ENCODE measurements at regions not wholly inside any gene's neighbourhood (a gene's known extent, or its start where the extent isn't known, plus 50 kb on each side); places are given as distances from the start of the nearest gene placed in this dataset.
A peak's percentile ranks its signal among the peaks of the same experiment; 100 is the strongest.
"Not testable (repeated sequence)": the region's sequence is repeated elsewhere in the genome, so short reads cannot be mapped to it uniquely, and the experiment has no call there.

- TF ChIP-seq ZFX (IDR thresholded peaks at IDR 0.05), result no peak
- TF ChIP-seq CTCF (conservative IDR thresholded peaks at IDR 0.05), result no peak
- H3K27ac ChIP-seq, result no peak overlapping the region
Measured at GRCh38 chr20:16810216-16810615, 62.1 kb downstream of the OTOR start.

- no peak overlapping the region for H3K27ac ChIP-seq
- TF ChIP-seq ZFX (IDR thresholded peaks at IDR 0.05), result no peak
- TF ChIP-seq CTCF (conservative IDR thresholded peaks at IDR 0.05), result no peak
Measured at GRCh38 chr20:16816192-16816591, 68.0 kb downstream of the OTOR start.

GRCh38 chr20:16819483-16819882 is 71.3 kb downstream of the OTOR start:
- no peak overlapping the region for H3K27ac ChIP-seq
- no peak for TF ChIP-seq CTCF (conservative IDR thresholded peaks at IDR 0.05)
- no peak for TF ChIP-seq ZFX (IDR thresholded peaks at IDR 0.05)

GRCh38 chr20:16821211-16822089 is 73.3 kb downstream of the OTOR start:
- no peak overlapping the region for H3K27ac ChIP-seq
- TF ChIP-seq CTCF (conservative IDR thresholded peaks at IDR 0.05) (peak; percentile 94), ZFX (IDR thresholded peaks at IDR 0.05) (no peak)

- TF ChIP-seq ZFX (IDR thresholded peaks at IDR 0.05) (no peak), CTCF (conservative IDR thresholded peaks at IDR 0.05) (no peak)
- no peak overlapping the region for H3K27ac ChIP-seq
Measured at GRCh38 chr20:16824664-16825063, 76.5 kb downstream of the OTOR start.

- H3K27ac ChIP-seq, result no peak overlapping the region
- TF ChIP-seq CTCF (conservative IDR thresholded peaks at IDR 0.05), result no peak
- no peak for TF ChIP-seq ZFX (IDR thresholded peaks at IDR 0.05)
Measured at GRCh38 chr20:16828666-16829305, 80.6 kb downstream of the OTOR start.

- not testable (repeated sequence) for H3K27ac ChIP-seq
Measured at GRCh38 chr20:16835690-16836089, 87.5 kb downstream of the OTOR start.
